ENCODE measurements at regions not wholly inside any gene's neighbourhood (a gene's known extent, or its start where the extent isn't known, plus 50 kb on each side); places are given as distances from the start of the nearest gene placed in this dataset.
A peak's percentile ranks its signal among the peaks of the same experiment; 100 is the strongest.
"Not testable (repeated sequence)": the region's sequence is repeated elsewhere in the genome, so short reads cannot be mapped to it uniquely, and the experiment has no call there.

DNA sequence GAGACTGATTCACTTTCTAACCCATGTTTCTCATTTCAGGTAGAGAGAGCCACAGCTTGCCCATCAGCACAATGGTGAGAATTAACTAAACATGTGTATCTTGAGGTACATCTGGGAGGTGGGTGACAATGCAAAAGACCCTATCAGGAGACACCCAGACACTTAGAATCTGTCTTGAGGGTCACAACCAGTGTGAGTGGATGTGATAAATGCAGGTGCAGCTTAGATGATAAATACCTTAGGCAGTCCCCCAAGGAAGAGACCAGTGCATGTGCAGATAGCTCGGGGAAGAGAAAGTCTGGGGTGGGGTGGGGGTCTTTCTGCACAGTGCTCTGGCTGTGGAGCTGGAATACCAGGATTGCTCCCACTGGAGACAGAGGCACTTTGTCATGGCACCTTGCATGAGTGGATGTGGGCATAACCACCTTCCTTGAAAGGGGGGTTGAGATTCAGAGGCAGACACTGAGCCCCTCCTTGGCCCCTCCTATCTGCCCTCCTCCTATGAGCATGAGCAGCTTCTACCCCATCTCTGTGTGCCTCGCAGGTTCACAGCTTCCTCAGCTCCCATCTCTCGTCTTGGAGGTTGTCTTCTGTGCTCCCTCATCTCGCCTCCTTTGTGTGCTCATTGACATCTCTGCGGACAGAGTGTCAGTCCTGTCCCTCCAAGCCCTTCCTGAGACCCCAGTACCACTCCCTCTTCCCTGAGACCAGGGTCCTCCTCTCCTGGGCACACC is 349.8 kb downstream of the TCERG1L start:
- DNase-seq: no peak

DNA sequence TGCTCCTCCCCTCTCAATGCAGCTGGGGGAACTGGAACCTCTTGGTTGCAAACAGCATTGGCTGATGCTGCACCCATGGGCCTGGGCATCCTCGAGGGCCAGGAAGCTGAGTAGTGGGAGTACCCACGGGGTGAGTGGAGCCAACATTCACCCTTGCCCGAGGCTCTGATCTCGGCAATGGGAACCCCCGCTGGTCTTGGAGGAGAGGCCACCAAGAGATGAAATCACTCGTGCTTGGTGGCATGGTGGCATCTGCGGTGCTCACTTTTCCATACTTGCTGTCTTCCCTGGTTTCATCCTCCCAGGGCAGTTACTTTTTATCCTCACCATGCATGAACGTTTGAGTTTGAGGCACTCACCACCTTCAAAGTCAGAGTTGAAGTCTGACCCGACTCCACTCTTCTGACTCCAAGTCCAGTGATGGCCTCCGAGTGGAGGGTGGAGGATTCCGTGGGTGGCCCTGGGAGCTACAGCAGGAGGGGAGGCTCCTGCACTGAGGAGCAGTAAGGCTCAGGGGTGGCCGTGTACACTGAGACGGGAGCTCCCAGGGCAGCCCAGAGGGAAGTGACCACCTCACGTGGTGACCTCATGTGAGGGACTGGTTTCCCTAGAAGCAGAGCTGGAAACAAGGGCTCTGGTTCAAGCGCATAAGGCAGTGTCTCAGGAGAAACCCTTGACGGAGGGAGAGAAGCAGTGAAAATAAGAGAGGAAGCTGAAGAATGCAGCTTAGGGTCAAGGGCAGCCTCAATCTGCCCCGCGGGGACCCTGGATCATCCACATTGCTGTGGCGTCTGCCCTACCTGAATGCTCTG is 349.1 kb downstream of the TCERG1L start:
- DNase-seq: no peak

DNA sequence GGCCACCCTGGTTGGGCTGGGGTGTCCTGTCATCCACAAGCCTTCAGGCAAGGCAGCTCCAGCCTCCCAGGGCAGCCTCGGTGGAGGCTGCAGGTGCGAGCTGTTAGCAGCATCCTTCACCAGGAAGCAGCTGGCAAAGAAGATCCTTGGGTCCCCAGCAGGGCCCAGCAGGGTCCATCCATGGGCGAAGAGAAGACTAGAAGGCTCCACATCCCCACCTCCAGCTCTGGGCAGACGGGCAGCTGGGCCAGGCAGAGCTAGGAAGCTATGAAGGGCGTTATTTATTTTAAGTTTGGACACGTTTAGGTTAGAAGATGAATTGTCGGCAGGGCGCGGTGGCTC is 348.5 kb downstream of the TCERG1L start:
- DNase-seq: no peak

DNA sequence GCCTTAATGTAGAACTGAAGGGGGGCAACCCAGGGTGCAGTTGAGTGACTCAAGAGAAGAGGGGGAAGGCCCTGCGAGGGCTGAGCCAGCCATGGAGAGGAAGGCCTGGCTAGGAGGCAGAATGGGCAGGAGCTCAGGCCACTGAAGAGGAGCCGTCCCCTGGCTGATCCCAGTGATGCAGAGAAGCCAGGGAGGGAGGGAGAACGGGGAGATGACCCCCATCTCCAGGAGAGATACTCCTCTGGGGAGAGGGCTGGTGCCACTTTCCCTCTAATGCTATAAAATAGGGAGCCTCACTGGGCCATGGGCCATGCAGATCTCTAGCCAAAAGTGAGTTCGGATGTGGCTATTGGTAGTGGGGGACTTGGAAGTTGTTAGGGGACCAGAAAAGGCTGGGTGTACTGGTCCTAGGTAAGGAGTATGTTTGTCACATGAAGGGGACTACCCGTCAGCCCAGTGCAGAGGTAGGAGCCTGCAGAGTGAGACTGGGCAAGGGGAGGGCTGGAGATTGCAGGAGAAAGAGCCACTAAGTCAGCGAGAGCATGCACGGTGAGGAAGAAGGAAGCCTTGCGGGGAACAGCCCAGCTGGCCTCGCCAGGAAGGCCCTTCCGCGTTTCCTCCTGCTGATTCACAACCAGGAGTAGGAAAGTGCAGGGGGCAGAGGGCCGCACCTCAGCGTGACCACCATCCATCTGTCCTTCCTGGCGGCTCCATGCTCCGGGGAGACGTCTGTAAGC is 347.6 kb downstream of the TCERG1L start:
- DNase-seq: no peak

DNA sequence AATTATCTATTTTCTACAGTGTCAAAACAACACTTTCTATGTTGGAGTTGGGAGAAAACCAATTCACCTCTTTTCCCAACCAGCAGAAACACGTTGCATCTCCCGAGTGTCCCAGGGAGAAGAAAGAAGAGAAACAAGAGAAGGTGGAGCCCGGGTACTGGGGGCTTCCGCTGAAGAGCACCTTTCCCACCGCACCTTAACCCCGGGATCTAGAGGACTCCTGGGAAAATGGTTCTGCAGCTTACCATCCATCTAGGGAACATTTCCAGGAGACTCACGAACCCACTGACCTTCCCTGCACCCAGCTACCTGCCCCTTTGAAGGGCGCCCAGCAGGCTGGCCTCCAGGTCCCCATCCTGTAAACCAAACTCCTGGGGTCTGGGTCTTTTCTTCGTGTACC is 346.8 kb downstream of the TCERG1L start:
- DNase-seq: no peak

DNA sequence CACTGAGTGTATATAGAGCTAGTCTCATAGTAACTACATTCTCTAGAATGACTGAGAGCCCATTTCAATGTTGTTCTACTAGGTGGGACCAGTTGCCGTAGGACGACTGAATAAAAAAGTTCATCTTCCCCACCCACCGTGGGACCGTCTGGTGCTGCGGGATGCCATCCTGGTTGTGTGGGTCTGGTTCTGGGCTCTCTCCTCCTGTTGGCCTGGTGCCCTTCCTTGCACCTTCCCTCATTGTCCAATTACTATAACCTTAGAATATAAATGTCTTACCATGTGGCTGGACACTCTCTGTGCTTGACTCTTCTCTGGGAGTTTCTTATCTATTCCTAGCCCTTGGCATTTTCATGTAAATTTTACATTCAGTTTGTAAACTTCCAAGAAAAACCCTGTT is 344.4 kb downstream of the TCERG1L start:
- DNase-seq: no peak

DNA sequence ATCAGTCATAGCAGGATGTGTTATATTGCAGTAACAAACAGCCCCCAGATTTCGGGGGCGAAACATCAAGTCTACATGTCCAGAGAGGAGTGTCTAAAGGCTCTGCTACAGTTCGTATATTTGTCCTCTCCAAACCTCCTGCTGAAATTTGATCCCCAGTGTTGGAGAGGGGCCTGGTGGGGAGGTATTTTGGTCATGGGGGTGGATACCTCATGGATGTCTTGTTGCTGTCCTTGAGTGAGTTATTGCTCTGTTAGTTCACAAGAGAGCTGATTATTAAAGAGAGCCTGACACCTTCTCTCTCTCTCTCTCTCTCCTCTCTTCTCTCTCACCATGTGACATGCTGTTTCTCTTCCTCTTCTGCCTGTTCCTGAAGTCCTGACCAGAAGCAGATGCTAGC is 343.7 kb downstream of the TCERG1L start:
- DNase-seq: no peak

DNA sequence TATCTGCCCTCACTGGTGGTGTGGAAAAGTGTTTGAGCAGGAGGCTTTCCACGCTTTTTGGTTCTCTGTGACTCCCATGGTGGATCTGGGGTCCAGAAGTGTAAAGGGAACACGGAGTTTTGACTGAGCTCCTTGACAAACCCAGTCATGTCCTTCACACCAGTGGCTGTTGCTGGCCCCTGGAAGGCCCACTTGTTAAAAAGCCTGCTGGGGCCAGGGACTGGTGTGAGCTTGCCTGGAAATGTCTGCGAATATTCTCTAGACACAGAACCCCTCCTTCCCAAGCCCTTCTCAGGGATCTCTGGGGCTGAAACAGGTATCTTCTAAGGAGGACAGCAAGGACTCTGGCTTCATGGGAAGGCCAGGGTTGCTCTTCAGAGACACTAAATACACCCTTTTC is 343.0 kb downstream of the TCERG1L start:
- no peak for DNase-seq

DNA sequence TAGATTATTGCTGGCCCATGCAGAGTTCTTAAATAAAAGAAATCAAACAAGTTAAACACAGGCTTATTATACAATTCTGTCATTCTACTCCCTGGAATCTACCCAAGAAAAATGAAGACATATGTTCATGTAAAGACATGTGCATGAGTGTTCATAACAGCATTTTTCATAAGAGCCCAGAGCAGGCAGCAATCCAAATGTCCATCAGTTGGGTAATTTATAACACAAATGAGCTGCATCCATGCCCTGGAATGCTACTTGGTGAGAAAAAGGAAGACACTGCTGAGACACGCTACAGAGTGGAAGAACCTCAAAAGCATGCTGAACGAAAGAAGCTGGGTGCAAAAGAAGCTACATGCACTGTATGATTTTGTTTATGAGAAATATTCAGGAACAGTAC is 342.6 kb downstream of the TCERG1L start:
- DNase-seq: no peak

DNA sequence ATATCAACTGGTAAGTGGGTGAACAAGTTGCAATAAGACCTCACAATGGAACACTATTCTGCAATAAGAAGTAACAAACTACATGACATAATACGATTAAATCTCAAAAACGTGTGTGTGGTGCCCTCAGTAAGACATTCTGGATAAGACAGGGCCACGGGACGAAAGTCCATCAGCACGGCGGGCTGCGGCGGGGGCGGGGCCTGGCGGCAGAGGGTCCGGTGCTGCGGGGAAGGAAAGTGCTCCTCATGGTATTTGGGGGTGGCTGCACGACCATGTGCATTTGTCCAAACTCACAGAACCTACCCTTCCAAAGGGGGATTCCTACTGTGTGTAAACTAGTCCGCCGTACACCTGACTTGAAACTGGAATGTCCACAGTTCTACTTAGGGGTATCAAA is 341.8 kb downstream of the TCERG1L start:
- DNase-seq: no peak

DNA sequence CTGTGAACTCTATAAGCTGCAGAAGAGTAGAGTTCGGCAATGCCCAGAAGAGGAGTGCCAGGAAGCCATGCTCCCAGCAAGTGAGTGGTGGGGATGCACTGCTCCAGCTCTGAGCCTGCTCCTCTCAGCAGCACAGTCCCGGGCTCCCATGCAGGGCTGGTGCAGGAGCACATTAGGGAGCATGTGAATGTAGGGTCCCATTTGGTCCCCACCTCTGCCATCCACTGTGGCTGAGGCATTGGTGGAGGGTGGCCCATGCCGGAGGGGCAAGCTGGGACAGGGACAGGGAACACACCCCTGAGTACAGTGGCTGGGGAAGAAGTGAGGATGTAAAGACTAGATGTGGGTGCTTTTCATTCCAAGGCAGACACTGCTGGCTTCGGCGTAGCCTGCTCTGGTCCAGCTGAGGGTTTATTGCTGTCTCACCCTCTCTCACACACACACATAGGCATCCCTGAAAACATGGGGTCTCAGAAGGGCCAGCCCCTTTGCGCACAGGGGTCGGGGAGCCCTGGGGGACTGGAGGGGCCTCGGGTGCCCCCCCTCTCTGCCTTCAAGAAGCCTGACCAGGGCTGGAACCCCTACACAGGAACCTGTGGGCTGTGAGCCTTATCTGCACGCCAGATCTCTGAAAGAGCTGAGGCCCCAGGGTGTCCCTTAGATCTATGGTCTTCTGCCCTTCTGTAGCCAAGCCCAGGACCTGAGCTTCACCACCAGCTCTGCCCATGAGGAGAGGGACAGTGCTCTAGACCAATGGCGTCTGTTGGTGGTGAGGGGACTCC is 341.0 kb downstream of the TCERG1L start:
- DNase-seq: no peak

DNA sequence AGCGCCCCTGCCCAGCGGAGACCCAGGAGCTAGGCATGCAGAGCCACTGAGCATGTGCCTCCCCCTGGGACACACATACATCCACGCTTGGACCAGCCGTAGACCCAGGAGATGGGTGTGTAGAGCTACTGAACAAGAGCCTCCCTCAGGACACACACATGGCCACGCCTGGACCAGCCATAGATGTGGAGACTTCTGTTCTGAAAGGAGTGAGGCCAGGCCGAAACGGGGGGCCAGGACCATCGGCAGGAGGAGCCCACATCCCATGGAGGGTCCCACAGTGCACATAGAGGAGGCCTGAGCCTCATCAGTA is 340.4 kb downstream of the TCERG1L start:
- DNase-seq: no peak

DNA sequence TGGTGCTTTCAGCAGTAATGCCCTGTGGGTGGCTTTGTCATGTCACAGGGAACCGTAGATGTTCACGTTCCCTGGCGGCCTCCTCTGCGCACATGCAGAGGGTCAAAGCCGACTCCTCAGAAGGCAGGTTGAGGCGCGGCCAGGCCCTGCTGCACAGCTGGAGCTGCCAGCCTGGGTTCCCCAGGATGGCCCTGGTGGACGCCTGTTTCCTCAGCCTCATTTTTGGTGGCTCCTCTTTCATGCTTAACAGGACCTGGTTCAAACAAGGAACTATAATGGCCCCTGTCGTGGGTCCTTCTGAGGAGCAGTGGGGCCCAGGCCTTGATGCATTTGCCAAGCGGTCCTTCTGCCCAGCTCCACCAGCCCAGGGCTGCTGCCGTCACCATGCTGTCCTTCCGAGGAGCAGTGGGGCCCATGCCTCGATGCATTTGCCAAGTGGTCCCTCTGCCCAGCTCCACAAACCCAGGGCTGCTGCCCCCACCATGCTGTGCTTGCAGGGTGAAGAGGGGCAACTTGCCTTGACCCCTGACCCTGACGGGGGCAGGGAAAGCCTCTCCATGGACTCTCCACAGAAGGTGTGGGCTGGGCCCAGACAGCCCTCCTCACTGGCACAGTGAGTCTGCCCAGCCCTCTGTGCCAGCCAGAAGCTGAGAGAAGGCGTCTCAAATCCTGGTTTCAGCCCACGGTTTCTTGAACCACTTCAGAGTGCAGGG is 338.2 kb downstream of the TCERG1L start:
- DNase-seq: no peak

DNA sequence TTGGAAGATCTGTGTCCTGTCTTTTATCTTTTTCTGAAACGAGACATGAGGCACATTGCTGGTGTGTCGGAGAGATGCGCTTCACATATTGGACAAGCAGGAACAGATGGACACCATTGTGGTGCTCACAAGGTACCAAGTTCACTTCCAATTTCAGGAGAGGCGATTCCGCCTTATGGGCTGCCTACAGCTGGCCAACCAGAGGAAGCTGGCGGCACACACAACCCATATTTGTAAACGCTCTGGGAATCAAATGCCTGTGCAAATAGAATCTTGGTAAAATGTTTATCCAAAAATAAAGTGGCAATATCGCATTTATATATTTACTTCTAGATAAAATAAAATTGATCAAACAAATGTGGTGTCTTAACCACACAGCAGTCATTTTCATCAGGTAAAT is 337.4 kb downstream of the TCERG1L start:
- no peak for DNase-seq

DNA sequence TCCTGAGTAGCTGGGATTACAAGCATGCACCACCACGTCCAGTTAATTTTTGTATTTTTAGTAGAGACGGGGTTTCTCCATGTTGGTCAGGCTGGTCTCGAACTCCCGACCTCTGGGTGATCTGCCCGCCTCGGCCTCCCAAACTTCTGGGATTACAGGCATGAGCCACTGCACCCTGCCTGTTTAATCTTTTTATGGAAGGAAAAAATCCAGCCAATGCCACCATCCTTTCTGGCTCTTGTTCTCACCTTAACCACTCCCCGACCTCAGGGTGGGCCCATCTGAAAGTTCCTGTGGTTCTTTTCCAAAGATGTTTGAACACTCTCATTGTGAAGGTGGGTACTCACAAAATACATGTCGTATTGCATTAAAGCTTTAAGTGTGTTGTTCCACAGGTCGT is 336.2 kb downstream of the TCERG1L start:
- not testable (repeated sequence) for DNase-seq

DNA sequence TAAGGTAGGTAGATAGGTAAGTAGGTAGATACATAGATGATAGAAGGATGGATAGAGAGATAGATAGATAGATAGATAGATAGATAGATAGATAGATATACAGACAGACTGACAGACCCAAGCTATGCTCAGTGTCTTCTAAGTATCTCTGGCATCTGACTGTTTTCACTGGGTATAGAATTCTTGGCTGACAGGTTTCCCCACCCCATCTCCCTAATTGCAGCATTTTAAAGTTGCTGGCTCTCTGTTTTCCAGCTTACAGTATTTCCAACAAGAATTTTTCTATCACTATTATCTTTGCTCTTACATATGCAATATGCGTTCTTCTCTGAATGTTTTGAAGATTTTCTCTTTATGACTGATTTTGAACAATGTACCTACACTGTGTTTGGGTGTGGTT is 328.7 kb downstream of the TCERG1L start:
- no peak for DNase-seq

DNA sequence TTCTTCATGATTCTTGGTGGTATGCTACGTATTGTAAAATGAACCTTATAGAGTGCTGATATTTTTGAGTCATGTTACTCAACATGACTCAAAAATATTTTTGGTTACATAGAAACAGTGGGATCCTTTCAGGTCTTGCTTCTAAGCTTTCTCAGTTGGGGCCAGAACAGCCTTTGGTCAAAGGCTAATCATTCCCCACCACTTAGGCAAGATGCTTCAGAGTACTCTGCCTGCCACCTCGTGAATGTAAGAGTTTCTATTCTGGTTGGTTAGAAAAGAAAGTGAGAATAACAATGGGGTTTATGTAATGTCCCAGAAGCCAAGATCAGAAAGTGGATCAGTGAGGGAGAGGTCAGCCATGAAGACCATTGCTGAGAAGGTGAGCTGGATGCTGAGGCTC is 327.8 kb downstream of the TCERG1L start:
- DNase-seq: no peak

DNA sequence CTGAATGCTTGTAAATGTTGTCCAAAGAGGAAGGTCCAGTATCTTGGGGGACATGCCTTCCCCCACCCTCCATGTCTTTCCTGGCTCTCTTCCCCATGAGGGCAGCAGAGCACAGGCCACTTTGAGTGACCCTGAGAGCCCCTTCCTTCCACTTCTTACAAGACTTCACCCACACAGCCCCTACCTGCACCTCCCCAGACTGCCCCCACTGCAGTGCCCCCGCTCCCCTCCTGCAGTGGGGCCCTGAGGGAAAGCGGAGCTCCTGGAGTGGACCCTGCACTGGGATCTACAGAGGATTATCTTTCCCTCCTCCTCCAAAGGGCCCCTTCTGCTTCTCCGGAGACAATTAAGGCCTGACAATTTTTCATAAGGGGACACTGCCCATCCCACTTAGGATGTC is 326.8 kb downstream of the TCERG1L start:
- DNase-seq: no peak

DNA sequence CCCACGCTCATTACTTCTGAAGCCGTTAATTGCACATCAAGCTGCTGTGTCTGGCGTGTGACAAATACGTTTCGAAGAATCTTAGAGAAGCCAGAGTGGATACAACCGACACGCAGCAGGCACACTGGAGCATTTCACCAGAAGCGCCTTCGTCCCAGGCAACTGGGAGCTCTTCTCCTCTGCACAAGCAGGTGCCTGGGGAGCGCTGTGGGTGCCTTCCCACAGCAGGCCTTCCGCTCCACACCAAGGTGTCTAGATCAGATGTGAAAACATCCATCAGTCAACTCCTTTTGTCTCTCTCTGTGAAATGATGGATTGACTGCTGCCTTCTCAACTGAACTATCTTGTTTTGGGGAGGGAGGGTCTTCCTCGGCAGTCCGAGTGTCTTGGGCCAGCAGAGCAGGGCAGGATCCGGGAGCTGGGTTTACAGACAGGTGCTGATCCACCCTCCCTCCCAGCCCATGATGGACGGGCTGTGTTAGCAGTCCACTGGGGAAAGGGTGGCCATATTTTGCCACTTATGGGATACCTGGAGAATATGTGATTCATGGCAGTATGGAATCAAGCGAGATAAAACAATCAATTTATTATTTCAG is 326.3 kb downstream of the TCERG1L start:
- no peak for DNase-seq

DNA sequence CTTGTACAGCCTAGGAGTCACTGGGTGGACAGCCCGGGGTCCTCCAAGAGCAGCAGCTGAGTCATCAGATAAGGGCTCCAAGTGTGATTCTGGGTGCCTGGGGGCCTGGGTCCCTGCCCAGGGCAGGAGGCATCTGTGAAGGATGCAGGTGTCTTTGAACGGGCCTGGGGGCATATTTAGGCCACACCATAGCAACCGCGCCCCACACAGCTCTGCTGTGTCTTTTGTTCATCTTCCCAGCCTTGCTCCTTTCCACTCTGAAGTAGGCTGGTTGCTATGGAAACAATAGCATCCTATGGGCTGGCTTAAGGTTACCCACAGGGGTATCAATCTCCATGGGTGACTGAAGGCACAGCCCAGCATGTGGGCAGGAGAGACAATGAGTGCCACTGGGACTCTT is 324.7 kb downstream of the TCERG1L start:
- no peak for DNase-seq

DNA sequence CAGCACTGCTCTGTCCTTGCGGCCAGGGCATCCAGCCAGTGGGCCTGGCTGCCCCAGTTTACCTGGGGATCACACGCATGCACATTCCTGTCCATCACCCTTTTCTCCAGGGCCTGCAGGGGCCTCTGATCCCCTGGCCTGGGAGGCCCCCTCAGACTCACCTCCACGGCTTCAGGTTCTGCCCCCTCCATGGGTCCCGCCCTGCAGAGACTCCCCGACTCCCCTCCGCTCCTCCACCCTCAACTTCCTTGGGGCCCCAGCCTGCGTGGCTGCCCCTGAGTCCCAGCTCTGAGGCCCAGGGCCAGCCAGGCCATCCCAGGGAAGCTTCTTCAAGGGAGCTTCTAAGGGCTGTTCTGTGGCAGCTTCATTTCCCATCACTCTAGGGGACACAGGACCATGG is 324.1 kb downstream of the TCERG1L start:
- no peak for DNase-seq

DNA sequence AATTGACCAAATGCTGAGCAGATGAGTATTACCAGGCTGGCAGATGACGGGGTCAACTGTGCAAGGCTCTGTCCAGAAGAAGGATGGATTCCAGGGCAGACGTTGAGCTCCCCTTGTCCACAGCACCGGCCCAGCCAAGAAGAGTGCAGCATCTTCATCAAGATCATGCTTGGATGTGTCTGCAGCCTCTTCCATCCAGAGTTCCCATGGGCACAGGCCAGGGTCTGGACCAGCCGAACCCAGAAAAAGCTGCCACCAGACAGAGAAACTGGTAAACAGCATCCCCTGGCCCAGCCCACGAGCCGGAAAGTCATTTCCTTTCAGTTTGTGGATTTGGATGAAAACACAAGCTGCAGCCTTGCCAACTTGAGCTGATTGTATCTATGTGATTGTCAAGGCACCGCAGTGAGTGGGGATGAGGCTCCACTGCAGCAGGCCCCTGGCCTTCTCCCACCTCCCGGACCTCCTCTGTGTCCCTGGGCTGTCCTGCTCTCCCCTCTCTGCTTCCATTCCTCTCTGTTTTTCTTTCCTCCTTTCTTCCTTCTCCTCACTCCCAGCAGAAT is 321.8 kb downstream of the TCERG1L start:
- DNase-seq: peak; percentile 4

All from COR-L47 (cell line).